ENCODE measurements at regions not wholly inside any gene's neighbourhood (a gene's known extent, or its start where the extent isn't known, plus 50 kb on each side); places are given as distances from the start of the nearest gene placed in this dataset.

GRCh38 chr14:98230411-98230810, 1041.6 kb downstream of the BCL11B start:
- CTCF ChIA-PET, result no interaction called here
- Mint-ChIP-seq H3K27ac (ENCODE audit: unreplicated experiment) (no peak overlapping the region), H3K9me3 (ENCODE audit: unreplicated experiment) (no peaks in the 10 kb centered on the region), H3K4me1 (ENCODE audit: low read depth, unreplicated experiment) (no peaks in the 10 kb centered on the region), H3K27me3 (ENCODE audit: insufficient read depth, unreplicated experiment) (peaks cover 10% of the 10 kb centered on the region), H3K36me3 (ENCODE audit: insufficient read depth, unreplicated experiment) (no peaks in the 10 kb centered on the region), H3K4me3 (ENCODE audit: unreplicated experiment) (no peak overlapping the region)
- DNase-seq, result no peak
- no peak overlapping the region for H3K4me3 ChIP-seq (ENCODE audit: low read depth, low read length)
- no peaks in the 10 kb centered on the region for H3K4me1 ChIP-seq
- no peaks in the 10 kb centered on the region for H3K27me3 ChIP-seq (replicated peaks; ENCODE audit: control insufficient read depth, insufficient read depth, low read length)
- TF ChIP-seq CTCF (IDR thresholded peaks at IDR 0.05; ENCODE audit: insufficient read depth in 1 of 2, low read depth in 1 of 2, low read length in 1 of 2, severe bottlenecking in 1 of 2, unreplicated experiment in 1 of 2), result no peak
- POLR2A ChIA-PET, result no interaction called here
- no TSS peak for BruUV-seq (replicated peaks)
- intact Hi-C loops (cut with micrococcal nuclease; ENCODE audit: unreplicated experiment), result no loop called here
- no peaks in the 10 kb centered on the region for H3K9me3 ChIP-seq
- no peaks in the 10 kb centered on the region for H3K36me3 ChIP-seq (ENCODE audit: control insufficient read depth, insufficient read depth, low read length)

GRCh38 chr14:98231210-98231609, 1040.8 kb downstream of the BCL11B start:
- TF ChIP-seq CTCF (IDR thresholded peaks at IDR 0.05; ENCODE audit: insufficient read depth in 1 of 2, low read depth in 1 of 2, low read length in 1 of 2, severe bottlenecking in 1 of 2, unreplicated experiment in 1 of 2), result no peak
- DNase-seq, result no peak
- Histone ChIP-seq H3K36me3 (ENCODE audit: control insufficient read depth, insufficient read depth, low read length) (no peaks in the 10 kb centered on the region), H3K9me3 (no peaks in the 10 kb centered on the region), H3K4me1 (no peaks in the 10 kb centered on the region), H3K27me3 (replicated peaks; ENCODE audit: control insufficient read depth, insufficient read depth, low read length) (no peaks in the 10 kb centered on the region), H3K4me3 (ENCODE audit: low read depth, low read length) (no peak overlapping the region)
- Mint-ChIP-seq H3K4me3 (ENCODE audit: unreplicated experiment) (no peak overlapping the region), H3K9me3 (ENCODE audit: unreplicated experiment) (no peaks in the 10 kb centered on the region), H3K4me1 (ENCODE audit: low read depth, unreplicated experiment) (no peaks in the 10 kb centered on the region), H3K27ac (ENCODE audit: unreplicated experiment) (no peak overlapping the region), H3K27me3 (ENCODE audit: insufficient read depth, unreplicated experiment) (peaks cover 10% of the 10 kb centered on the region), H3K36me3 (ENCODE audit: insufficient read depth, unreplicated experiment) (no peaks in the 10 kb centered on the region)
- POLR2A ChIA-PET, result no interaction called here
- CTCF ChIA-PET, result no interaction called here
- intact Hi-C loops (cut with micrococcal nuclease; ENCODE audit: unreplicated experiment), result no loop called here
- BruUV-seq (replicated peaks), result no TSS peak

GRCh38 chr14:98233656-98234055, 1038.3 kb downstream of the BCL11B start:
- Histone ChIP-seq H3K27me3 (replicated peaks; ENCODE audit: control insufficient read depth, insufficient read depth, low read length) (no peaks in the 10 kb centered on the region), H3K36me3 (ENCODE audit: control insufficient read depth, insufficient read depth, low read length) (no peaks in the 10 kb centered on the region), H3K9me3 (no peaks in the 10 kb centered on the region), H3K4me3 (ENCODE audit: low read depth, low read length) (no peak overlapping the region), H3K4me1 (no peaks in the 10 kb centered on the region)
- POLR2A ChIA-PET, result no interaction called here
- TF ChIP-seq CTCF (IDR thresholded peaks at IDR 0.05; ENCODE audit: insufficient read depth in 1 of 2, low read depth in 1 of 2, low read length in 1 of 2, severe bottlenecking in 1 of 2, unreplicated experiment in 1 of 2), result no peak
- Mint-ChIP-seq H3K36me3 (ENCODE audit: insufficient read depth, unreplicated experiment) (no peaks in the 10 kb centered on the region), H3K4me1 (ENCODE audit: low read depth, unreplicated experiment) (no peaks in the 10 kb centered on the region), H3K27me3 (ENCODE audit: insufficient read depth, unreplicated experiment) (peaks cover 7% of the 10 kb centered on the region), H3K9me3 (ENCODE audit: unreplicated experiment) (no peaks in the 10 kb centered on the region), H3K4me3 (ENCODE audit: unreplicated experiment) (no peak overlapping the region), H3K27ac (ENCODE audit: unreplicated experiment) (no peak overlapping the region)
- intact Hi-C loops (cut with micrococcal nuclease; ENCODE audit: unreplicated experiment), result no loop called here
- CTCF ChIA-PET, result no interaction called here
- DNase-seq, result no peak
- no TSS peak for BruUV-seq (replicated peaks)

Measured in Caco-2 (cell line).